ENCODE measurements at regions not wholly inside any gene's neighbourhood (a gene's known extent, or its start where the extent isn't known, plus 50 kb on each side); places are given as distances from the start of the nearest gene placed in this dataset.

DNA sequence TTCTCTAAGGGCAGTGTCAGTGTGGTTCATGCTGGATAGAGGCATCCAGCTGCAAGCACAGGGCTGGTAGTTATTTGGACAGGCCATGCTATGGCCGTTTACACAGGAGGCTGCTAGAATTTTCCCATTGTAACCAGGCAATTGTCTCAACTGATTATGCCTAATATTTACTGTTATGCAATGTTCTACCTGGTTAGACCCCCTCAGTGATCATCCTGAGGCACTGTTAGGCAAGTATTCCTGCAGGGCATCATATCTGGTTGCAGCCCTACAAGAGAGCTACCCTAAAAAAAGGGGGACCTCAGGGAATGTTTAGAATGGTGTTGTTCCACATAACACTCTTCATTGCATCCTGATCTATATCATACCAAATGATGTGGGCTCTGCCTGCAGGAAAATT lies 1124.6 kb downstream of the JRKL start:
- Histone ChIP-seq H3K27ac (ENCODE audit: low read depth, low read length) (no peak overlapping the region), H3K4me3 (ENCODE audit: low read length) (no peak overlapping the region), H3K9me3 (ENCODE audit: control insufficient read depth, insufficient read depth, low read length) (no peaks in the 10 kb centered on the region), H3K36me3 (ENCODE audit: control insufficient read depth, low read length) (no peaks in the 10 kb centered on the region), H3K4me2 (ENCODE audit: low read length) (no peak overlapping the region), H4K20me1 (ENCODE audit: control insufficient read depth, insufficient read depth, low read depth, low read length) (no peaks in the 10 kb centered on the region), H3K9me2 (replicated peaks; ENCODE audit: control insufficient read depth, low read length) (no peaks in the 10 kb centered on the region), H3F3A (ENCODE audit: control insufficient read depth, insufficient read depth) (no peaks in the 10 kb centered on the region), H3K79me2 (ENCODE audit: control insufficient read depth, low read length) (no peaks in the 10 kb centered on the region), H3K27me3 (ENCODE audit: control insufficient read depth, low read length) (no peaks in the 10 kb centered on the region), H3K4me1 (ENCODE audit: control insufficient read depth, low read length) (no peaks in the 10 kb centered on the region)
- TF ChIP-seq, protein P1, sequence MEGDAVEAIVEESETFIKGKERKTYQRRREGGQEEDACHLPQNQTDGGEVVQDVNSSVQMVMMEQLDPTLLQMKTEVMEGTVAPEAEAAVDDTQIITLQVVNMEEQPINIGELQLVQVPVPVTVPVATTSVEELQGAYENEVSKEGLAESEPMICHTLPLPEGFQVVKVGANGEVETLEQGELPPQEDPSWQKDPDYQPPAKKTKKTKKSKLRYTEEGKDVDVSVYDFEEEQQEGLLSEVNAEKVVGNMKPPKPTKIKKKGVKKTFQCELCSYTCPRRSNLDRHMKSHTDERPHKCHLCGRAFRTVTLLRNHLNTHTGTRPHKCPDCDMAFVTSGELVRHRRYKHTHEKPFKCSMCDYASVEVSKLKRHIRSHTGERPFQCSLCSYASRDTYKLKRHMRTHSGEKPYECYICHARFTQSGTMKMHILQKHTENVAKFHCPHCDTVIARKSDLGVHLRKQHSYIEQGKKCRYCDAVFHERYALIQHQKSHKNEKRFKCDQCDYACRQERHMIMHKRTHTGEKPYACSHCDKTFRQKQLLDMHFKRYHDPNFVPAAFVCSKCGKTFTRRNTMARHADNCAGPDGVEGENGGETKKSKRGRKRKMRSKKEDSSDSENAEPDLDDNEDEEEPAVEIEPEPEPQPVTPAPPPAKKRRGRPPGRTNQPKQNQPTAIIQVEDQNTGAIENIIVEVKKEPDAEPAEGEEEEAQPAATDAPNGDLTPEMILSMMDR (IDR thresholded peaks at IDR 0.05; ENCODE audit: low read depth, low read length, poor library complexity, severe bottlenecking), result no peak
- no peak for TF ChIP-seq EZH2phosphoT487 (IDR thresholded peaks at IDR 0.05; ENCODE audit: borderline replicate concordance, low read length)

DNA sequence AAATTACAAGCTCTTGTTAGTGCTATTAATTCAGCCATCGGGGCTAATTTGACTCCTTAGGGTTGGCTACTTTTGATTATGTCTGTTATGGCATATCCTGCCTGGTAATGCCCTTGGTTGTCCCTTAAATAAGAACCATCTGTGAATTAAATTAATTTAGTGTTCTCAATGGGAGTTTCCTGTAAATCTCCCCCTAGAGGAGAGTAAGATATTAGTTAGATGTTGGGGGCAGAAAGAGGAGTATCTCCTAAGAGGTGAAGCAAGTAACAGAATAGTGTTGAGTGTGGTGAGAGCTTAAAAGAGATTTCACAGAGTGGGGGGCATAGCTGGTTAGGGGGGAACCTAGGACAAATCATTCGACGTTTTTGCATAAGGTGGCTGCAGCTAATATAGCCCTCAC lies 1126.9 kb downstream of the JRKL start:
- no peaks in the 10 kb centered on the region for H3F3A ChIP-seq (ENCODE audit: control insufficient read depth, insufficient read depth)
- no peak overlapping the region for H3K4me3 ChIP-seq (ENCODE audit: low read length)

DNA sequence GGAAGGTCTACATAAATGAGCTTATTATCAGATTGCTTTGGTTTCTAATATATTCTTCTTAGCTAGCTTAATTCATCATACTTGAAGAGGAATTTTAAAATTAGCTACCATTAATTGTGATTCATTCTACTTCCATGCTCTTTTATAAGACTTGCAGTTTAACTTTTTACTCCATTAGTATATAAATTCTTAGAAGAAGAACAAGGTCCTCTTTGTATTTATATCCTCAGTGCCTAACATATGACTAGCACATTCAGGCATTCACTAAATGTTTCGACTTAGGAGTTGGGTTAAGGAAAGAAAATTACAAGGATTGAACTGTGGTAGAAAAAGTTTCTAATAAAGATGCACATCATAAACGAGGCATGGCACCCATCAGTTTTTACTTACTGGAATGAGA lies 1135.5 kb downstream of the JRKL start:
- Histone ChIP-seq H3K27ac (ENCODE audit: low read depth, low read length) (no peak overlapping the region), H3K4me1 (ENCODE audit: control insufficient read depth, low read length) (no peaks in the 10 kb centered on the region), H3K9me2 (replicated peaks; ENCODE audit: control insufficient read depth, low read length) (no peaks in the 10 kb centered on the region), H4K20me1 (ENCODE audit: control insufficient read depth, insufficient read depth, low read depth, low read length) (no peaks in the 10 kb centered on the region), H3K9me3 (ENCODE audit: control insufficient read depth, insufficient read depth, low read length) (no peaks in the 10 kb centered on the region), H3K27me3 (ENCODE audit: control insufficient read depth, low read length) (no peaks in the 10 kb centered on the region), H3K4me2 (ENCODE audit: low read length) (no peak overlapping the region), H3K4me3 (ENCODE audit: low read length) (no peak overlapping the region), H3K36me3 (ENCODE audit: control insufficient read depth, low read length) (no peaks in the 10 kb centered on the region), H3K79me2 (ENCODE audit: control insufficient read depth, low read length) (no peaks in the 10 kb centered on the region), H3F3A (ENCODE audit: control insufficient read depth, insufficient read depth) (no peaks in the 10 kb centered on the region)
- TF ChIP-seq EZH2phosphoT487 (IDR thresholded peaks at IDR 0.05; ENCODE audit: borderline replicate concordance, low read length), result no peak
- TF ChIP-seq, protein P1 (IDR thresholded peaks at IDR 0.05; ENCODE audit: low read depth, low read length, poor library complexity, severe bottlenecking), result no peak

More for the DNA sequence above, 1126.9 kb downstream of the JRKL start:
- Histone ChIP-seq H3K9me2 (replicated peaks; ENCODE audit: control insufficient read depth, low read length) (no peaks in the 10 kb centered on the region), H3K36me3 (ENCODE audit: control insufficient read depth, low read length) (no peaks in the 10 kb centered on the region), H3K27ac (ENCODE audit: low read depth, low read length) (no peak overlapping the region), H3K4me1 (ENCODE audit: control insufficient read depth, low read length) (no peaks in the 10 kb centered on the region), H3K9me3 (ENCODE audit: control insufficient read depth, insufficient read depth, low read length) (no peaks in the 10 kb centered on the region), H3K27me3 (ENCODE audit: control insufficient read depth, low read length) (no peaks in the 10 kb centered on the region), H3K4me2 (ENCODE audit: low read length) (no peak overlapping the region), H3K79me2 (ENCODE audit: control insufficient read depth, low read length) (no peaks in the 10 kb centered on the region), H4K20me1 (ENCODE audit: control insufficient read depth, insufficient read depth, low read depth, low read length) (no peaks in the 10 kb centered on the region)
- TF ChIP-seq EZH2phosphoT487 (IDR thresholded peaks at IDR 0.05; ENCODE audit: borderline replicate concordance, low read length), result no peak
- TF ChIP-seq, protein P1 (IDR thresholded peaks at IDR 0.05; ENCODE audit: low read depth, low read length, poor library complexity, severe bottlenecking), result peak; percentile 14
